H1 (cell line): ENCODE measurements at regions not wholly inside any gene's neighbourhood (a gene's known extent, or its start where the extent isn't known, plus 50 kb on each side); places are given as distances from the start of the nearest gene placed in this dataset.

Source experiments
- CTCF ChIA-PET: fragments of 300-600 bp; sonication (Branson Sonifier 250); formaldehyde crosslinking; loops from one replicate; lab custom pipeline; 2021; ENCODE audit not compliant: partially characterized antibody; lab: Charles Lee
- POLR2A ChIA-PET: fragments of 300-600 bp; sonication (Branson Sonifier 250); formaldehyde crosslinking; loops from one replicate; lab custom pipeline; 2021; ENCODE audit warnings: inconsistent platforms; ENCODE audit not compliant: partially characterized antibody; lab: Charles Lee
- DNase-seq, 2 experiments: peaks; one replicate each; pipeline versions ENCODE4 v3.0.0 to v3.0.0-alpha.2; 2010 to 2022; ENCODE audit warnings: low spot score in 2 of 2, low read depth in 1 of 2, mixed read lengths in 1 of 2
- FAIRE-seq: peaks from 2 replicates; lab custom pipeline; 2011; peaks lifted over from hg19 to GRCh38; lab: Jason Lieb, UNC
- H2AFZ ChIP-seq: 2 replicates; pipeline ENCODE4 v1.8.1; 2012; ENCODE audit warnings: low read length, inconsistent platforms
- H2AK5ac ChIP-seq: 2 replicates; pipeline ENCODE4 v1.6.1; 2013; ENCODE audit warnings: low read depth, low read length
- H2BK120ac ChIP-seq: replicated peaks from 2 replicates; pipeline ENCODE3; 2013; ENCODE audit warnings: low read depth, low read length, inconsistent platforms
- H2BK12ac ChIP-seq: 2 replicates; pipeline ENCODE4 v1.6.1; 2013; ENCODE audit warnings: low read depth, low read length
- H2BK15ac ChIP-seq: 2 replicates; pipeline ENCODE4 v1.6.1; 2013; ENCODE audit warnings: low read length
- H2BK20ac ChIP-seq: 2 replicates; pipeline ENCODE4 v1.6.1; 2013; ENCODE audit warnings: low read length
- H2BK5ac ChIP-seq: 2 replicates; pipeline ENCODE4 v1.6.1; 2013; ENCODE audit warnings: low read depth, low read length
- H3K14ac ChIP-seq: 2 replicates; pipeline ENCODE4 v1.6.1; 2013; ENCODE audit warnings: inconsistent platforms; ENCODE audit not compliant: insufficient read length
- H3K18ac ChIP-seq: 2 replicates; pipeline ENCODE4 v1.6.1; 2013; ENCODE audit warnings: low read length; ENCODE audit errors: extremely low read depth
- H3K23ac ChIP-seq: 2 replicates; pipeline ENCODE4 v1.6.1; 2013; ENCODE audit warnings: inconsistent platforms; ENCODE audit not compliant: insufficient read length
- H3K23me2 ChIP-seq: 2 replicates; pipeline ENCODE4 v1.6.1; 2013; ENCODE audit warnings: low read depth, low read length
- H3K27ac ChIP-seq: 2 replicates; pipeline ENCODE4 v1.6.1; 2011; ENCODE audit warnings: low read depth, low read length, inconsistent platforms
- H3K27me3 ChIP-seq, 4 experiments: replicated peaks in 1 of 4; 1 replicate in 1 of 4; 2 replicates in 3 of 4; pipeline versions ENCODE4 v1.6.1 to v1.8.1; 2011 to 2013; ENCODE audit warnings: low read length in 3 of 4, mild to moderate bottlenecking in 3 of 4, inconsistent platforms in 2 of 4, mixed read lengths in 2 of 4, moderate library complexity in 1 of 4; ENCODE audit not compliant: control insufficient read depth in 3 of 4, insufficient read depth in 3 of 4; ENCODE audit errors: extremely low read depth in 1 of 4
- H3K36me3 ChIP-seq, 4 experiments: 2 replicates each; pipeline versions ENCODE4 v1.6.1 to v1.8.1; 2011 to 2013; ENCODE audit warnings: mild to moderate bottlenecking in 4 of 4, low read length in 3 of 4, moderate library complexity in 2 of 4, control low read depth in 1 of 4, inconsistent platforms in 1 of 4; ENCODE audit not compliant: insufficient read depth in 4 of 4, control insufficient read depth in 2 of 4
- H3K4ac ChIP-seq: replicated peaks from 2 replicates; pipeline ENCODE3; 2013; ENCODE audit warnings: low read length, low read depth, mixed read lengths, inconsistent platforms; ENCODE audit not compliant: insufficient read length
- H3K4me1 ChIP-seq, 4 experiments: replicated peaks in 1 of 4; 1 replicate in 1 of 4; 2 replicates in 3 of 4; pipeline versions ENCODE4 v1.6.1 to v1.8.1; 2011 to 2013; ENCODE audit warnings: low read length in 3 of 4, inconsistent platforms in 2 of 4, mixed read lengths in 1 of 4; ENCODE audit not compliant: insufficient read depth in 4 of 4, control insufficient read depth in 3 of 4
- H3K4me2 ChIP-seq, 2 experiments: 2 replicates each; pipeline versions ENCODE4 v1.6.1 to v1.8.1; 2011 to 2013; ENCODE audit warnings: low read depth in 2 of 2, low read length in 2 of 2, control low read depth in 1 of 2, inconsistent platforms in 1 of 2, mild to moderate bottlenecking in 1 of 2; ENCODE audit not compliant: insufficient read depth in 1 of 2
- H3K4me3 ChIP-seq, 4 experiments: fragments of 200-600, 300-600 bp in 1 of 4; sonication (generic), shearing (Covaris generic), sonication (Bioruptor Twin) in 1 of 4; 2 replicates each; pipeline versions ENCODE4 v1.5.1 to v1.8.1; 2011 to 2016; ENCODE audit warnings: low read length in 4 of 4, low read depth in 3 of 4, control low read depth in 2 of 4, inconsistent platforms in 2 of 4, mild to moderate bottlenecking in 2 of 4, mixed read lengths in 1 of 4, moderate library complexity in 1 of 4; ENCODE audit not compliant: insufficient read depth in 2 of 4; ENCODE audit errors: extremely low read depth in 1 of 4
- H3K56ac ChIP-seq: replicated peaks from 2 replicates; pipeline ENCODE3; 2013; ENCODE audit warnings: low read depth, mild to moderate bottlenecking, mixed read lengths, low read length, inconsistent platforms; ENCODE audit not compliant: insufficient read length
- H3K79me1 ChIP-seq: 2 replicates; pipeline ENCODE4 v1.6.1; 2013; ENCODE audit warnings: low read depth, low read length, control low read depth
- H3K79me2 ChIP-seq, 2 experiments: 2 replicates each; pipeline versions ENCODE4 v1.6.1 to v1.8.1; 2012 to 2013; ENCODE audit warnings: low read length in 2 of 2, mild to moderate bottlenecking in 2 of 2, inconsistent platforms in 1 of 2; ENCODE audit not compliant: insufficient read depth in 2 of 2, control insufficient read depth in 1 of 2
- H3K9ac ChIP-seq, 4 experiments: replicated peaks in 1 of 4; 1 replicate in 1 of 4; 2 replicates in 3 of 4; pipeline versions ENCODE4 v1.6.1 to v1.8.1; 2011 to 2013; ENCODE audit warnings: low read depth in 3 of 4, low read length in 3 of 4, control low read depth in 2 of 4, mild to moderate bottlenecking in 2 of 4, moderate library complexity in 2 of 4, inconsistent platforms in 1 of 4; ENCODE audit errors: extremely low read depth in 1 of 4
- H3K9me3 ChIP-seq, 2 experiments: 2 replicates each; pipeline versions ENCODE4 v1.6.1 to v1.8.1; 2012 to 2013; ENCODE audit warnings: mild to moderate bottlenecking in 2 of 2, moderate library complexity in 2 of 2, control low read depth in 1 of 2, inconsistent platforms in 1 of 2, low read depth in 1 of 2, low read length in 1 of 2, mixed read lengths in 1 of 2; ENCODE audit not compliant: insufficient read depth in 2 of 2
- H4K20me1 ChIP-seq, 2 experiments: replicated peaks in 1 of 2; 2 replicates each; pipeline versions ENCODE3 to v1.8.1; 2011 to 2013; ENCODE audit warnings: inconsistent platforms in 2 of 2, low read length in 2 of 2, mild to moderate bottlenecking in 1 of 2; ENCODE audit not compliant: insufficient read depth in 2 of 2, control insufficient read depth in 1 of 2
- H4K5ac ChIP-seq: 2 replicates; pipeline ENCODE4 v1.6.1; 2013; ENCODE audit warnings: low read length, low read depth, mixed read lengths, inconsistent platforms; ENCODE audit not compliant: insufficient read length
- H4K8ac ChIP-seq: 2 replicates; pipeline ENCODE4 v1.8.0; 2013; ENCODE audit warnings: mild to moderate bottlenecking, moderate library complexity, low read length, inconsistent platforms; ENCODE audit not compliant: insufficient read depth; ENCODE audit errors: extremely low read depth
- H4K91ac ChIP-seq: replicated peaks from 2 replicates; pipeline ENCODE3; 2013; ENCODE audit warnings: low read length, mixed read lengths, inconsistent platforms; ENCODE audit not compliant: insufficient read length
- CHD1 ChIP-seq: IDR thresholded peaks from 2 replicates; pipeline ENCODE4 v1.6.1; 2012; ENCODE audit warnings: low read depth, low read length, improper control_type of control experiment
- HDAC2 ChIP-seq, 2 experiments: fragments of 300-600 bp in 1 of 2; sonication (generic) in 1 of 2; IDR thresholded peaks; 2 replicates each; pipeline ENCODE4 v1.6.1; 2011 to 2012; ENCODE audit warnings: low read depth in 2 of 2, low read length in 2 of 2, mild to moderate bottlenecking in 2 of 2, moderate library complexity in 2 of 2, borderline replicate concordance in 1 of 2, inconsistent platforms in 1 of 2
- HDAC6 ChIP-seq: IDR thresholded peaks from one replicate; pipeline ENCODE4 v1.7.1; 2012; ENCODE audit warnings: low read depth, mild to moderate bottlenecking, inconsistent platforms, low read length, moderate library complexity
- POLR2A ChIP-seq, 2 experiments: IDR thresholded peaks; 1 replicate in 1 of 2; 2 replicates in 1 of 2; pipeline ENCODE4 v1.6.1; 2011; ENCODE audit warnings: low read depth in 2 of 2, low read length in 2 of 2, mild to moderate bottlenecking in 2 of 2; ENCODE audit errors: control extremely low read depth in 1 of 2
- RFX5 ChIP-seq: IDR thresholded peaks from 2 replicates; pipeline ENCODE4 v1.6.1; 2011; ENCODE audit warnings: low read depth, low read length, improper control_type of control experiment, borderline replicate concordance
- SAP30 ChIP-seq: fragments of 300-600 bp; sonication (generic); IDR thresholded peaks from 2 replicates; pipeline ENCODE4 v1.7.1; 2012; ENCODE audit warnings: low read length, moderate library complexity, mild to moderate bottlenecking, inconsistent platforms; ENCODE audit not compliant: insufficient read depth, insufficient replicate concordance
- SIN3A ChIP-seq, 2 experiments: IDR thresholded peaks in 1 of 2; conservative IDR thresholded peaks in 1 of 2; 2 replicates each; pipeline ENCODE4 v1.6.1; 2011 to 2012; ENCODE audit warnings: low read length in 2 of 2, improper control_type of control experiment in 1 of 2, low read depth in 1 of 2, mild to moderate bottlenecking in 1 of 2
- SP2 ChIP-seq: IDR thresholded peaks from 2 replicates; pipeline ENCODE4 v1.6.1; 2012; ENCODE audit warnings: mild to moderate bottlenecking, low read length, inconsistent platforms
- WGBS, 2 experiments: shearing (Covaris generic) in 1 of 2; methylation state at CpG; one replicate each; pipeline versions ENCODE4 v1.1.6 to v1.1.7; 2013 to 2015; ENCODE audit warnings: low lambda C conversion rate in 2 of 2, mixed read lengths in 2 of 2, inconsistent platforms in 1 of 2, low coverage in 1 of 2, missing lambda C conversion rate in 1 of 2; ENCODE audit not compliant: insufficient replicate concordance in 2 of 2, insufficient coverage in 1 of 2, insufficient read length in 1 of 2; ENCODE audit errors: extremely low coverage in 1 of 2, missing lambda C conversion rate in 1 of 2; 5-methylcytosine and 5-hydroxymethylcytosine counted together
- TF ChIP-seq, protein P1 (sequence below): IDR thresholded peaks from 2 replicates; pipeline ENCODE4 v1.6.1; 2012; ENCODE audit warnings: low read length, inconsistent platforms

DNA sequence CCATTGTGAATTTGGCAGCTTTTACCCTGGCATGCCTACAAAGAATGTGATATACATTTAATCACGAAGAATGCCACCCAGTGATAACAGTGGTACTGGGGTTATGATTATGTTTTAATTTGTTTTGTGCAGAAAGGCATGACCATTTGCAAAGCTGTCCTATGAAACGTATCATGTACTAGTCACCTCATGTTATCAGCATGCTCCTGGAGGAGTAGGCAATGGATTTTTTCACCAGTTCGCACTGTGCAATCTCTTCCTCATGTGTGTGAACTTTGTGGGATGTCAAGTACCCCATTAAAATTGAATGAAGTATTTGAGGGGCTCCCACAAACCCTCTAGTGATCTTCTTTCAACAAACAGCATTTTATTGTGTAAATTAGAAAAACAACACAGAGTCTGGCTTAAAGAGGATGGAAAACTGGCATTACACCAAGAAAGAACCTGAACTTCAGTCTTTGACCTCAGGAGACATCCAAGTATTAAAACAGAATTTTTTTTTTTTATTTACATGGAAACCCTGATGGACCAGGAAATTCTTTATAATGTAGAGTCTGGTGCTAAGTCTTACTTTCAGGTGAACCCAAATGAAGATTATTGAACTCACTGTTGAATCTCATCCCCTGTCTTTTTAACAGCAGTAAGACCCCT lies 200.6 kb upstream of the PGRMC2 start:
- no peaks in the 10 kb centered on the region for H3K79me1 ChIP-seq
- no peaks in the 10 kb centered on the region for H3K23me2 ChIP-seq
- no peaks in the 10 kb centered on the region for H3K27me3 ChIP-seq
- ChIA-PET POLR2A (no interaction called here), CTCF (interaction anchor here (0.7 to 0.9 kb wide), 2 partner anchors 34 to 1933 kb away, joined by 3 read pairs; no protein-coding TSS in a partner anchor)
- no peaks in the 10 kb centered on the region for H3K9me3 ChIP-seq
- no peaks in the 10 kb centered on the region for H3K4me1 ChIP-seq
- no peak overlapping the region for H3K9ac ChIP-seq
- H4K20me1 ChIP-seq, result no peaks in the 10 kb centered on the region
- H2AFZ ChIP-seq, result no peak overlapping the region
- H4K8ac ChIP-seq, result no peak overlapping the region
- TF ChIP-seq, protein P1, sequence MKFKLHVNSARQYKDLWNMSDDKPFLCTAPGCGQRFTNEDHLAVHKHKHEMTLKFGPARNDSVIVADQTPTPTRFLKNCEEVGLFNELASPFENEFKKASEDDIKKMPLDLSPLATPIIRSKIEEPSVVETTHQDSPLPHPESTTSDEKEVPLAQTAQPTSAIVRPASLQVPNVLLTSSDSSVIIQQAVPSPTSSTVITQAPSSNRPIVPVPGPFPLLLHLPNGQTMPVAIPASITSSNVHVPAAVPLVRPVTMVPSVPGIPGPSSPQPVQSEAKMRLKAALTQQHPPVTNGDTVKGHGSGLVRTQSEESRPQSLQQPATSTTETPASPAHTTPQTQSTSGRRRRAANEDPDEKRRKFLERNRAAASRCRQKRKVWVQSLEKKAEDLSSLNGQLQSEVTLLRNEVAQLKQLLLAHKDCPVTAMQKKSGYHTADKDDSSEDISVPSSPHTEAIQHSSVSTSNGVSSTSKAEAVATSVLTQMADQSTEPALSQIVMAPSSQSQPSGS, result no peak
- no peak for TF ChIP-seq RFX5
- no peak for TF ChIP-seq HDAC6
- TF ChIP-seq HDAC2 (IDR thresholded peaks at IDR 0.05; ENCODE audit: borderline replicate concordance in 1 of 2, low read depth in 2 of 2, low read length in 2 of 2), result no peak
- no peak for TF ChIP-seq CHD1
- no peak for TF ChIP-seq POLR2A (IDR thresholded peaks at IDR 0.05; ENCODE audit: control extremely low read depth in 1 of 2, low read depth in 2 of 2, low read length in 2 of 2)
- no peak for TF ChIP-seq SP2
- TF ChIP-seq SAP30, result no peak
- no peak for TF ChIP-seq SIN3A (conservative IDR thresholded peaks at IDR 0.05 in 1 of 2, IDR thresholded peaks at IDR 0.05 in 1 of 2; ENCODE audit: low read depth in 1 of 2, low read length in 2 of 2)
- H3K4ac ChIP-seq, result no peak overlapping the region
- H3K14ac ChIP-seq, result no peak overlapping the region
- no peak overlapping the region for H2BK15ac ChIP-seq
- no peak overlapping the region for H3K56ac ChIP-seq
- H3K79me2 ChIP-seq, result no peaks in the 10 kb centered on the region
- no peak overlapping the region for H2AK5ac ChIP-seq
- no peak overlapping the region for H3K27ac ChIP-seq
- H3K4me3 ChIP-seq, result no peak overlapping the region
- no peak overlapping the region for H2BK5ac ChIP-seq
- no peak overlapping the region for H2BK20ac ChIP-seq
- no peak overlapping the region for H2BK120ac ChIP-seq
- no peak overlapping the region for H2BK12ac ChIP-seq
- no peak overlapping the region for H3K18ac ChIP-seq
- no peak overlapping the region for H3K4me2 ChIP-seq
- no peak overlapping the region for H4K91ac ChIP-seq
- FAIRE-seq (no peak), DNase-seq (no peak)
- no peak overlapping the region for H4K5ac ChIP-seq
- H3K36me3 ChIP-seq, result no peaks in the 10 kb centered on the region
- 91% methylated on average over 3 of the region's 3 CpGs; no CpG with 5 or more reads in 1 of the 2 experiments for WGBS, 2 experiments
- H3K23ac ChIP-seq, result no peak overlapping the region
